ENCODE measurements at regions not wholly inside any gene's neighbourhood (a gene's known extent, or its start where the extent isn't known, plus 50 kb on each side); places are given as distances from the start of the nearest gene placed in this dataset.

GRCh38 chr7:117942780-117943179 lies 69.5 kb upstream of the CTTNBP2 start:
- TF ChIP-seq CTCF (IDR thresholded peaks at IDR 0.05; ENCODE audit: poor library complexity), result no peak
- TF ChIP-seq EZH2phosphoT487 (IDR thresholded peaks at IDR 0.05; ENCODE audit: low read depth, severe bottlenecking, unreplicated experiment), result no peak
- no peak for TF ChIP-seq EZH2 (IDR thresholded peaks at IDR 0.05; ENCODE audit: borderline replicate concordance)
